Amniotic epithelial cell (primary cell): ENCODE measurements at regions not wholly inside any gene's neighbourhood (a gene's known extent, or its start where the extent isn't known, plus 50 kb on each side); places are given as distances from the start of the nearest gene placed in this dataset.

Experiments used
- DNase-seq: peaks from one replicate; pipeline ENCODE4 v3.0.0-alpha.2; 2010; ENCODE audit warnings: low read depth

- DNase-seq = no peak
Observed at GRCh38 chrX:42725196-42725595, 52.8 kb downstream of the PPP1R2C start.

GRCh38 chrX:42720209-42720608, 57.8 kb downstream of the PPP1R2C start:
- no peak for DNase-seq

- no peak for DNase-seq
Observed at GRCh38 chrX:42715701-42716262, 62.2 kb downstream of the PPP1R2C start.

GRCh38 chrX:42714981-42715700, 62.8 kb downstream of the PPP1R2C start:
- DNase-seq = peak; percentile 27

GRCh38 chrX:42710452-42710851, 67.5 kb downstream of the PPP1R2C start:
- DNase-seq = no peak

GRCh38 chrX:42708222-42708621, 69.7 kb downstream of the PPP1R2C start:
- DNase-seq = no peak

- no peak for DNase-seq
Observed at GRCh38 chrX:42707742-42708141, 70.2 kb downstream of the PPP1R2C start.

GRCh38 chrX:42704454-42704853, 73.5 kb downstream of the PPP1R2C start:
- no peak for DNase-seq

- DNase-seq = no peak
Observed at GRCh38 chrX:42697544-42697943, 80.4 kb downstream of the PPP1R2C start.

GRCh38 chrX:42696536-42697124, 81.3 kb downstream of the PPP1R2C start:
- no peak for DNase-seq

- no peak for DNase-seq
Observed at GRCh38 chrX:42695800-42696358, 82.1 kb downstream of the PPP1R2C start.

GRCh38 chrX:42694260-42694815, 83.6 kb downstream of the PPP1R2C start:
- DNase-seq = no peak

- no peak for DNase-seq
Observed at GRCh38 chrX:42691196-42691595, 86.8 kb downstream of the PPP1R2C start.

- peak; percentile 2 for DNase-seq
Observed at GRCh38 chrX:42686706-42687105, 91.3 kb downstream of the PPP1R2C start.

- DNase-seq = peak; percentile 0
Observed at GRCh38 chrX:42686296-42686695, 91.7 kb downstream of the PPP1R2C start.

GRCh38 chrX:42684065-42684464, 93.9 kb downstream of the PPP1R2C start:
- no peak for DNase-seq

GRCh38 chrX:42680666-42681065, 97.3 kb downstream of the PPP1R2C start:
- peak; percentile 0 for DNase-seq

- peak; percentile 11 for DNase-seq
Observed at GRCh38 chrX:42678133-42678532, 99.8 kb downstream of the PPP1R2C start.

- peak; percentile 31 for DNase-seq
Observed at GRCh38 chrX:42673301-42673810, 104.6 kb downstream of the PPP1R2C start.

- DNase-seq = no peak
Observed at GRCh38 chrX:42664680-42665079, 113.3 kb downstream of the PPP1R2C start.

GRCh38 chrX:42628471-42628870, 149.5 kb downstream of the PPP1R2C start:
- DNase-seq = no peak

- DNase-seq = no peak
Observed at GRCh38 chrX:42627891-42628290, 150.1 kb downstream of the PPP1R2C start.

- DNase-seq = no peak
Observed at GRCh38 chrX:42624524-42624923, 153.4 kb downstream of the PPP1R2C start.
